GM18502 (cell line): ENCODE measurements at regions not wholly inside any gene's neighbourhood (a gene's known extent, or its start where the extent isn't known, plus 50 kb on each side); places are given as distances from the start of the nearest gene placed in this dataset.
"Not testable (repeated sequence)": the region's sequence is repeated elsewhere in the genome, so short reads cannot be mapped to it uniquely, and the experiment has no call there.

Source experiments
- ATAC-seq: cut with Tn5 transposase; IDR thresholded peaks from one replicate; pipeline ENCODE4 v1.9.1; 2021; ENCODE audit warnings: mild to moderate bottlenecking; ENCODE audit not compliant: unreplicated experiment, poor library complexity

GRCh38 chr14:43647302-43647701 lies 859.8 kb downstream of the FSCB start:
- ATAC-seq, result no peak

- ATAC-seq, result no peak
These were observed 866.3 kb downstream of the FSCB start for GRCh38 chr14:43640718-43641267.

- ATAC-seq, result no peak
These were observed 881.8 kb downstream of the FSCB start for GRCh38 chr14:43625294-43625693.

GRCh38 chr14:43621282-43621681 lies 885.8 kb downstream of the FSCB start:
- no peak for ATAC-seq

- ATAC-seq, result no peak
These were observed 911.8 kb downstream of the FSCB start for GRCh38 chr14:43595096-43595772.

- ATAC-seq, result no peak
These were observed 915.3 kb downstream of the FSCB start for GRCh38 chr14:43591776-43592175.

- ATAC-seq, result no peak
These were observed 919.9 kb downstream of the FSCB start for GRCh38 chr14:43587183-43587582.

- no peak for ATAC-seq
These were observed 927.4 kb downstream of the FSCB start for GRCh38 chr14:43579671-43580070.

- no peak for ATAC-seq
These were observed 939.1 kb downstream of the FSCB start for GRCh38 chr14:43568022-43568421.

- no peak for ATAC-seq
These were observed 958.7 kb downstream of the FSCB start for GRCh38 chr14:43548368-43548767.

GRCh38 chr14:43547596-43547995 lies 959.5 kb downstream of the FSCB start:
- ATAC-seq, result not testable (repeated sequence)

- no peak for ATAC-seq
These were observed 965.7 kb downstream of the FSCB start for GRCh38 chr14:43541356-43541755.

GRCh38 chr14:43540948-43541347 lies 966.1 kb downstream of the FSCB start:
- no peak for ATAC-seq

GRCh38 chr14:43539210-43539609 lies 967.9 kb downstream of the FSCB start:
- no peak for ATAC-seq

- ATAC-seq, result no peak
These were observed 971.7 kb downstream of the FSCB start for GRCh38 chr14:43535231-43535838.

GRCh38 chr14:43532825-43533416 lies 974.2 kb downstream of the FSCB start:
- ATAC-seq, result no peak

- no peak for ATAC-seq
These were observed 978.8 kb downstream of the FSCB start for GRCh38 chr14:43528321-43528720.

- ATAC-seq, result no peak
These were observed 981.4 kb downstream of the FSCB start for GRCh38 chr14:43525658-43526057.

GRCh38 chr14:43522901-43523300 lies 984.2 kb downstream of the FSCB start:
- no peak for ATAC-seq

GRCh38 chr14:43522191-43522590 lies 984.9 kb downstream of the FSCB start:
- ATAC-seq, result no peak

- no peak for ATAC-seq
These were observed 1003.6 kb downstream of the FSCB start for GRCh38 chr14:43503508-43503907.
